OCI-LY1 (cell line): ENCODE measurements at regions not wholly inside any gene's neighbourhood (a gene's known extent, or its start where the extent isn't known, plus 50 kb on each side); places are given as distances from the start of the nearest gene placed in this dataset.

Experiments used
- H2AFZ ChIP-seq: fragments of 200-600 bp; sonication (generic), shearing (Covaris generic); 2 replicates; pipeline ENCODE4 v1.6.0; 2014; ENCODE audit warnings: antibody characterized with exemption, mild to moderate bottlenecking, low read length
- H3F3A ChIP-seq: fragments of 200-600 bp; sonication (generic), shearing (Covaris generic); 2 replicates; pipeline ENCODE4 v1.6.0; 2014; ENCODE audit warnings: mild to moderate bottlenecking, antibody characterized with exemption, low read length, moderate library complexity; ENCODE audit not compliant: insufficient read depth
- H3K27ac ChIP-seq: fragments of 200-600 bp; sonication (generic); 2 replicates; pipeline ENCODE4 v1.5.1; 2014; ENCODE audit warnings: low read length, mixed run types, mild to moderate bottlenecking, low read depth; ENCODE audit not compliant: poor library complexity, severe bottlenecking
- H3K27me3 ChIP-seq: fragments of 200-600 bp; sonication (generic); 2 replicates; pipeline ENCODE4 v1.6.0; 2014; ENCODE audit warnings: antibody characterized with exemption, mild to moderate bottlenecking, low read length, moderate library complexity; ENCODE audit not compliant: insufficient read depth
- H3K36me3 ChIP-seq: fragments of 200-600 bp; sonication (generic); 2 replicates; pipeline ENCODE4 v1.6.1; 2014; ENCODE audit warnings: mild to moderate bottlenecking, antibody characterized with exemption, low read length, moderate library complexity, mixed read lengths; ENCODE audit not compliant: insufficient read depth
- H3K4me1 ChIP-seq: fragments of 200-600 bp; sonication (generic); 2 replicates; pipeline ENCODE4 v1.5.1; 2014; ENCODE audit warnings: mild to moderate bottlenecking, low read length, moderate library complexity; ENCODE audit not compliant: insufficient read depth, severe bottlenecking
- H3K4me2 ChIP-seq: fragments of 200-600 bp; sonication (generic), shearing (Covaris generic); 2 replicates; pipeline ENCODE4 v1.6.1; 2014; ENCODE audit warnings: low read length
- H3K4me3 ChIP-seq: fragments of 200-600 bp; sonication (generic); 2 replicates; pipeline ENCODE4 v1.5.1; 2014; ENCODE audit warnings: low read length, low read depth, mild to moderate bottlenecking, mixed read lengths; ENCODE audit not compliant: poor library complexity, severe bottlenecking
- H3K79me2 ChIP-seq: fragments of 200-600 bp; shearing (Covaris generic); 2 replicates; pipeline ENCODE4 v1.6.1; 2016; ENCODE audit warnings: mixed run types, low read length, mixed read lengths; ENCODE audit not compliant: insufficient read depth
- H3K9ac ChIP-seq: fragments of 200-600 bp; sonication (generic), shearing (Covaris generic); 2 replicates; pipeline ENCODE4 v1.6.1; 2014; ENCODE audit warnings: mild to moderate bottlenecking, low read length, mixed read lengths
- H3K9me2 ChIP-seq: fragments of 200-600 bp; sonication (generic), shearing (Covaris generic); 2 replicates; pipeline ENCODE4 v1.6.1; 2014; ENCODE audit warnings: low read depth, mild to moderate bottlenecking, low read length, mixed read lengths
- H3K9me3 ChIP-seq: fragments of 200-600 bp; shearing (Covaris generic); 2 replicates; pipeline ENCODE4 v1.6.1; 2014; ENCODE audit warnings: low read length, mixed read lengths
- H4K20me1 ChIP-seq: fragments of 200-600 bp; sonication (generic), shearing (Covaris generic); 2 replicates; pipeline ENCODE4 v1.6.0; 2016; ENCODE audit warnings: mild to moderate bottlenecking, low read length; ENCODE audit not compliant: insufficient read depth
- EZH2 ChIP-seq: fragments of 200-600 bp; sonication (generic), shearing (Covaris generic); IDR thresholded peaks from 2 replicates; pipeline ENCODE4 v1.8.0; 2017; ENCODE audit warnings: borderline replicate concordance, mixed run types, mild to moderate bottlenecking, antibody characterized with exemption, low read length, moderate library complexity, mixed read lengths
- TF ChIP-seq, protein P1 (sequence below): fragments of 200-600 bp; sonication (generic), shearing (Covaris generic); IDR thresholded peaks from 2 replicates; pipeline ENCODE4 v1.5.1; 2017; ENCODE audit warnings: mild to moderate bottlenecking, antibody characterized with exemption, low read length, moderate library complexity, mixed read lengths

DNA sequence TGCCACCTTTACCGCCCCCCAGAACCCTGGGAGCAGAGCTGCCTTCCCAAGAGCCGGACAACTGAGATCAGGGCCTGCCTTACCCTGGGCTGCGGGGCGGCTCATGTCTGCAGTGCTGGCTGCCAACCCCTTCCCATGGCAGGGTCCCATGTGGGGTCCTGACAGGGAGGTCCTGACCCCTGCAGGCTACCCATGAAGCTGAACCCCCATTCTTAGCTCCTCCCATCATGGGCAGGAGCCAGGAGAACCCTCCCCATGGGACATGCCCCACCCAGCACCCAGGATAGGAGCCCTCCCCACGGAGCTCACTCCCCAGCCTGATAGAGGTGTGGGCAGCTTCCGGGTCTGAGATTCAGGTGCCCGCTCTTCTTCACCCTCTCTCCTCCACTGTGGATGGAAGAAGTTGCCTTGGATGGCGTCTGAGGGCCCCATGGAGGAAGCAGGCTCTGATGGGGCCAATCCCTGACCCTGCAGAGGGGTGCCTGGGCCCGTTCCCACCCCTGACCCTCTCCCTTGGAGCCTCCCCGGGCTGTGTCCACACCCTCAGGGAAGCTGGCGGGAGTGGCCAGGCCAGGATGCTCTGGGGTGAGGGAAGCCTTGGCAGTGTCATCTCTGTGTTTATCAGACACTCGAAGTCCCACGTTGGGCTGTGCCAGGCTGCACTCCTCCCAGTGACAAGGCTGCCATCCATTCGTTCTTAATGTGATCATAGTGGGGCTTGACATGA is 1508.2 kb downstream of the BRD1 start:
- Histone ChIP-seq H3K4me3 (no peak overlapping the region), H3K79me2 (no peaks in the 10 kb centered on the region), H4K20me1 (no peaks in the 10 kb centered on the region), H3K9ac (no peak overlapping the region), H3K4me1 (no peaks in the 10 kb centered on the region), H3F3A (no peaks in the 10 kb centered on the region), H3K9me3 (peaks cover 4% of the 10 kb centered on the region; the same call in 1 of the 2 replicates), H3K27ac (no peak overlapping the region), H2AFZ (no peak overlapping the region), H3K4me2 (no peak overlapping the region), H3K9me2 (no peaks in the 10 kb centered on the region), H3K27me3 (peaks cover 5% of the 10 kb centered on the region; the same call in 1 of the 2 replicates), H3K36me3 (no peaks in the 10 kb centered on the region; the same call in 1 of the 2 replicates)
- TF ChIP-seq EZH2: no peak
- TF ChIP-seq, protein P1, sequence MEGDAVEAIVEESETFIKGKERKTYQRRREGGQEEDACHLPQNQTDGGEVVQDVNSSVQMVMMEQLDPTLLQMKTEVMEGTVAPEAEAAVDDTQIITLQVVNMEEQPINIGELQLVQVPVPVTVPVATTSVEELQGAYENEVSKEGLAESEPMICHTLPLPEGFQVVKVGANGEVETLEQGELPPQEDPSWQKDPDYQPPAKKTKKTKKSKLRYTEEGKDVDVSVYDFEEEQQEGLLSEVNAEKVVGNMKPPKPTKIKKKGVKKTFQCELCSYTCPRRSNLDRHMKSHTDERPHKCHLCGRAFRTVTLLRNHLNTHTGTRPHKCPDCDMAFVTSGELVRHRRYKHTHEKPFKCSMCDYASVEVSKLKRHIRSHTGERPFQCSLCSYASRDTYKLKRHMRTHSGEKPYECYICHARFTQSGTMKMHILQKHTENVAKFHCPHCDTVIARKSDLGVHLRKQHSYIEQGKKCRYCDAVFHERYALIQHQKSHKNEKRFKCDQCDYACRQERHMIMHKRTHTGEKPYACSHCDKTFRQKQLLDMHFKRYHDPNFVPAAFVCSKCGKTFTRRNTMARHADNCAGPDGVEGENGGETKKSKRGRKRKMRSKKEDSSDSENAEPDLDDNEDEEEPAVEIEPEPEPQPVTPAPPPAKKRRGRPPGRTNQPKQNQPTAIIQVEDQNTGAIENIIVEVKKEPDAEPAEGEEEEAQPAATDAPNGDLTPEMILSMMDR: no peak

DNA sequence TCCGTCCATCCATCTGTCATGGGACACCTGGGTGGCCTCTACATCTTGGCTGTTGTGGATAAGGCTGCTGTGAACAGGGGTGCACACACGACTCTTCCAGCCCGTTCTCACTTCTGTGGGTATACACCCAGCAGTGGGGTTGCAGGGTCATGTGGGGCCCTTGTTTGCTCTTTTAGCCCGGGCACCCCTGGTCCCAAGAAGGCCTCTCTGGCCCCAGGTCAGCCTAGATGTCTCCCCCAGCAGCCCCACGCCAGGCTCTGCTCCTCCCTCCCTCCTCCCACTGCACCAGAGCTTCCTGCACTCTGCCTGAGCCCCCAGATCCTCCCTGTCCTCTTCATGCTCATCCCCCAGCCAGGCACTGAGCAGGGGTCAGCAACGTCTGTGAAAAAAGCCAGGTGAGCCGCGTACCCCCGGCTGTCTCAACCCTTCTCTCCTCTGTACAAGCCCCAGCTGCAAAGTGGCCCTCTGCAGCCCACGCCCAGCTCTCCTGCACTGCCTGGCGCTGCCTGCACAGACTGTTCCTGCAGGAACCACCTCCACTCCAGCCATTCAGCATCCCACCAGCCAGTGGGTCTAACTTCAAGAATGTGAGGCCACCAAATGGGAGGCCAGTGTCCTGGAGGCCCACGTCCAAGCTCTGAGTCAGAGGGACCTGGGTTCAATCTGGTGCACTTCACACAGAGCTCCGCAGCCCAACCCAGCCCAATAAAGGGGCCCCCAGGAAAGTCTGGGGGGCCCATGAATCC is 1508.9 kb downstream of the BRD1 start:
- no peak overlapping the region for H3K27ac ChIP-seq
- H3K9ac ChIP-seq: no peak overlapping the region
- no peaks in the 10 kb centered on the region for H3F3A ChIP-seq
- H3K36me3 ChIP-seq: no peaks in the 10 kb centered on the region
- no peaks in the 10 kb centered on the region for H3K4me1 ChIP-seq
- no peak overlapping the region for H3K4me2 ChIP-seq
- H3K27me3 ChIP-seq: peaks cover 1% of the 10 kb centered on the region; the same call in 1 of the 2 replicates
- no peaks in the 10 kb centered on the region for H3K9me2 ChIP-seq
- no peak overlapping the region for H2AFZ ChIP-seq
- H3K9me3 ChIP-seq: peaks cover under 1% of the 10 kb centered on the region; the same call in 1 of the 2 replicates
- TF ChIP-seq, protein P1: no peak
- TF ChIP-seq EZH2: no peak
- no peaks in the 10 kb centered on the region for H3K79me2 ChIP-seq
- no peak overlapping the region for H3K4me3 ChIP-seq
- no peaks in the 10 kb centered on the region for H4K20me1 ChIP-seq

DNA sequence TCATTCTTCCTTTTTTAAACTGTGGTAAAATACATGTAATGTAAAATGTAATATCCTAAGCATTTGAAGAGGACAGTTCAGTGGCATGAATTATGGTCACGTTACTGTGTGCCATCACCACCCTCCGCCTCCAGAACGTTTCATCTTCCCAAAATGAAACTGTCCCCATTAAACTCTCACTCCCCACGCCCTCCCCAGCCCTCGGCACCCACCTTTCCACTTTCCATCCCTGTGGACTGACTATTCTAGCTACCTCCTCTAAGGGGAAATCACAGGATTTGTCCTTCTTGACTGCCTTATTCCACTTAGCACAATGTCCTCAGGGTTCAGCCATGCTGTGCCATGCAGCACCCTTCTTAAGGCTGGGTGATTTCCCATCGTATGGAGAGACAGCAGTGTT is 1509.5 kb downstream of the BRD1 start:
- Histone ChIP-seq H2AFZ (no peak overlapping the region), H3K9me2 (no peaks in the 10 kb centered on the region), H3K27me3 (no peaks in the 10 kb centered on the region; the same call in 1 of the 2 replicates), H3K36me3 (no peaks in the 10 kb centered on the region), H3K9me3 (no peaks in the 10 kb centered on the region), H3K27ac (no peak overlapping the region), H3K4me2 (no peak overlapping the region), H4K20me1 (no peaks in the 10 kb centered on the region), H3K79me2 (no peaks in the 10 kb centered on the region), H3K4me3 (no peak overlapping the region), H3K9ac (no peak overlapping the region), H3K4me1 (no peaks in the 10 kb centered on the region), H3F3A (no peaks in the 10 kb centered on the region)
- TF ChIP-seq, protein P1: no peak
- TF ChIP-seq EZH2: no peak
